Neuronal stem cell (in vitro differentiated cells): ENCODE measurements at regions not wholly inside any gene's neighbourhood (a gene's known extent, or its start where the extent isn't known, plus 50 kb on each side); places are given as distances from the start of the nearest gene placed in this dataset.

Experiments
- DNase-seq: peaks from one replicate; pipeline ENCODE4 v3.0.0-alpha.2; 2013; ENCODE audit warnings: low spot score
- H2AFZ ChIP-seq: one replicate; pipeline ENCODE4 v1.6.1; 2013; ENCODE audit warnings: mild to moderate bottlenecking, low read length, inconsistent platforms
- H2AK5ac ChIP-seq: 2 replicates; pipeline ENCODE4 v1.6.1; 2013; ENCODE audit warnings: low read depth, mild to moderate bottlenecking, inconsistent platforms, low read length, moderate library complexity, mixed read lengths
- H2BK120ac ChIP-seq: 2 replicates; pipeline ENCODE4 v1.6.1; 2013; ENCODE audit warnings: low read depth, mild to moderate bottlenecking, inconsistent platforms, low read length, moderate library complexity, mixed read lengths
- H2BK12ac ChIP-seq: one replicate; pipeline ENCODE4 v1.6.1; 2013; ENCODE audit warnings: low read length, inconsistent platforms
- H2BK15ac ChIP-seq: 2 replicates; pipeline ENCODE4 v1.6.1; 2013; ENCODE audit warnings: mild to moderate bottlenecking, low read length, inconsistent platforms, mixed read lengths
- H2BK5ac ChIP-seq: one replicate; pipeline ENCODE4 v1.6.1; 2013; ENCODE audit warnings: inconsistent platforms, mild to moderate bottlenecking, low read length, moderate library complexity
- H3K14ac ChIP-seq: one replicate; pipeline ENCODE4 v1.6.1; 2013; ENCODE audit warnings: low read length, inconsistent platforms
- H3K18ac ChIP-seq: 2 replicates; pipeline ENCODE4 v1.6.1; 2013; ENCODE audit warnings: low read length, inconsistent platforms
- H3K23ac ChIP-seq: 2 replicates; pipeline ENCODE4 v1.6.1; 2013; ENCODE audit warnings: low read depth, mild to moderate bottlenecking, mixed read lengths, low read length, inconsistent platforms; ENCODE audit not compliant: poor library complexity
- H3K27ac ChIP-seq: replicated peaks from 3 replicates; pipeline ENCODE4 v1.5.1; 2013; ENCODE audit warnings: low read length, inconsistent platforms
- H3K27me3 ChIP-seq, 3 experiments: 2 replicates each; pipeline ENCODE4 v1.6.1; 2013; ENCODE audit warnings: low read length in 3 of 3, mild to moderate bottlenecking in 2 of 3, inconsistent platforms in 1 of 3, low read depth in 1 of 3, mixed read lengths in 1 of 3, moderate library complexity in 1 of 3; ENCODE audit not compliant: control insufficient read depth in 3 of 3, insufficient read depth in 3 of 3
- H3K36me3 ChIP-seq, 2 donors: replicated peaks in 1 of 2; 2 replicates each; pipeline ENCODE4 v1.6.1; 2013; ENCODE audit warnings: low read length in 2 of 2; ENCODE audit not compliant: control insufficient read depth in 2 of 2, insufficient read depth in 2 of 2
- H3K4ac ChIP-seq: 2 replicates; pipeline ENCODE4 v1.6.1; 2013; ENCODE audit warnings: inconsistent platforms, mild to moderate bottlenecking, low read length, moderate library complexity
- H3K4me1 ChIP-seq, 2 donors: 1 replicate in 1 of 2; 2 replicates in 1 of 2; pipeline ENCODE4 v1.6.1; 2013; ENCODE audit warnings: low read length in 2 of 2, low read depth in 1 of 2; ENCODE audit not compliant: control insufficient read depth in 2 of 2, insufficient read depth in 1 of 2
- H3K4me2 ChIP-seq: one replicate; pipeline ENCODE4 v1.6.1; 2013; ENCODE audit warnings: mild to moderate bottlenecking, low read length, inconsistent platforms; ENCODE audit not compliant: insufficient read depth, poor library complexity, severe bottlenecking
- H3K4me3 ChIP-seq, 2 donors: 2 replicates each; pipeline ENCODE4 v1.5.1; 2013; ENCODE audit warnings: low read length in 2 of 2, mild to moderate bottlenecking in 2 of 2, inconsistent platforms in 1 of 2, moderate library complexity in 1 of 2
- H3K79me1 ChIP-seq: one replicate; pipeline ENCODE4 v1.6.1; 2013; ENCODE audit warnings: low read depth, mild to moderate bottlenecking, inconsistent platforms, low read length, moderate library complexity
- H3K9ac ChIP-seq: one replicate; pipeline ENCODE4 v1.6.1; 2013; ENCODE audit warnings: mild to moderate bottlenecking, low read depth, low read length, inconsistent platforms; ENCODE audit not compliant: poor library complexity
- H3K9me3 ChIP-seq, 2 donors: replicated peaks in 1 of 2; 2 replicates each; pipeline versions ENCODE3 to v1.6.1; 2013; ENCODE audit warnings: low read length in 2 of 2, mild to moderate bottlenecking in 2 of 2, inconsistent platforms in 1 of 2, low read depth in 1 of 2, mixed read lengths in 1 of 2, moderate library complexity in 1 of 2; ENCODE audit not compliant: control insufficient read depth in 2 of 2, insufficient read depth in 1 of 2
- H4K8ac ChIP-seq: one replicate; pipeline ENCODE4 v1.6.1; 2013; ENCODE audit warnings: low read depth, mild to moderate bottlenecking, inconsistent platforms, low read length, moderate library complexity
- H4K91ac ChIP-seq: one replicate; pipeline ENCODE4 v1.6.1; 2013; ENCODE audit warnings: low read length, low read depth, mild to moderate bottlenecking, inconsistent platforms; ENCODE audit not compliant: poor library complexity
- WGBS, 2 donors: extraction: QIAGEN DNeasy Blood & Tissue Kit; methylation state at CpG; one replicate each; pipeline ENCODE4 v1.1.7; 2013; ENCODE audit warnings: missing lambda C conversion rate in 2 of 2, mixed read lengths in 1 of 2; ENCODE audit not compliant: insufficient read length in 2 of 2, insufficient replicate concordance in 1 of 2; ENCODE audit errors: extremely low coverage in 2 of 2; 5-methylcytosine and 5-hydroxymethylcytosine counted together

GRCh38 chr7:67855322-67855721 is 858.7 kb downstream of the TYW1 start:
- Histone ChIP-seq H2BK5ac (no peak overlapping the region), H2BK12ac (no peak overlapping the region), H3K18ac (no peak overlapping the region)

DNA sequence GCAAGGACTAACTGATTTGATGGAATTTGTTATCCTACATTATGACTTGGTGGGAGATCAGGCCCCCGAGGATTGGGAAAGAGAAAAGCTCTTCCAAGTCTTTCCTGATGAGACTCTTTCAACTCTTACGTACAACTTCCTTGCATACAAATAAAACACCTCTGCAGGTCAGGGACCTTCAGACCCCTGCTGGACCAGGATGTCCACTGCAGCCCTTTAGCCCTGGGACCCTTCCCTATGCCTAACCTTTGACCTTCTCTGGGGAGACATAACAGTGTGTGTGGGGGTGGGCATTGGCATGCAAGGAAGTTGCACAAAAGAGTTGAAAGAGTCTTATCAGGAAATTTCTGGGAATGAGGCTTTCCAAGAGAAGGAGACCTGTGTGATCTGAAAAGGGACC is 859.4 kb downstream of the TYW1 start:
- no peak overlapping the region for H3K27ac ChIP-seq
- no peak overlapping the region for H3K4me2 ChIP-seq

More at GRCh38 chr7:67855322-67855721, 858.7 kb downstream of the TYW1 start:
- Histone ChIP-seq H3K14ac (no peak overlapping the region), H3K9ac (no peak overlapping the region), H2AFZ (no peak overlapping the region), H2AK5ac (no peak overlapping the region), H3K4ac (no peak overlapping the region), H2BK120ac (no peak overlapping the region), H3K27me3 (no peaks in the 10 kb centered on the region), H3K4me1 (no peaks in the 10 kb centered on the region), H3K27ac (no peak overlapping the region), H3K79me1 (no peaks in the 10 kb centered on the region), H4K91ac (no peak overlapping the region), H3K9me3 (peaks cover 0 to 2% of the 10 kb centered on the region in 2 donors), H3K4me3 (no peak overlapping the region), H4K8ac (no peak overlapping the region), H3K4me2 (no peak overlapping the region), H3K36me3 (no peaks in the 10 kb centered on the region), H3K23ac (no peak overlapping the region), H2BK15ac (no peak overlapping the region)
- WGBS, 2 donors: no CpG with 5 or more reads among the region's 5 CpGs
- DNase-seq: no peak

DNA sequence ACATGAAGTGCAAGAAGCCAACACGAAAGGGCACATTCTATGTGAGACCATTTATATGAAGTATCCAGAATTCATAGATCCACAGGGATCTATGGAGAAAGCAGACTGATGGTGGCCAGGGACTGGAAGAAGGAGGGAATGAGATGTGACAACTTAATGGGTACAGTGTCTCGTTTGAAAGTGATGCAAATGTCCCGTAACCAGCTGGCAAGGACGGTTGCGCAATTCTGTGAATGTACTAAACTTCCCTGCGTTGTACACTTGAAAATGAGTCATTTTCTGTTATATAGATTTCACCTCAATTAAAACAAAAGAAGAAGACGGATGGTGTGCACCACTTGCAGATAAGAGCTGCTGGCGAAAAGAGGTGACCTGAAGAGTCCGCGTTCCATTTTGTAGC is 861.1 kb downstream of the TYW1 start:
- no peak overlapping the region for H3K9ac ChIP-seq
- H3K4me2 ChIP-seq: no peak overlapping the region
- WGBS, 2 donors: no CpG with 5 or more reads among the region's 10 CpGs
- H3K27ac ChIP-seq: no peak overlapping the region
- H2AFZ ChIP-seq: no peak overlapping the region
- no peak overlapping the region for H3K23ac ChIP-seq
- H3K18ac ChIP-seq: no peak overlapping the region
- no peak overlapping the region for H3K4ac ChIP-seq
- H2BK120ac ChIP-seq: no peak overlapping the region
- no peak overlapping the region for H3K14ac ChIP-seq
- no peaks in the 10 kb centered on the region for H3K4me1 ChIP-seq
- H3K79me1 ChIP-seq: no peaks in the 10 kb centered on the region
- peaks cover 0 to 3% of the 10 kb centered on the region in 2 donors for H3K9me3 ChIP-seq
- no peak for DNase-seq
- H4K91ac ChIP-seq: no peak overlapping the region
- H2BK5ac ChIP-seq: no peak overlapping the region
- no peak overlapping the region for H3K4me3 ChIP-seq
- H2AK5ac ChIP-seq: no peak overlapping the region
- no peak overlapping the region for H2BK12ac ChIP-seq
- H4K8ac ChIP-seq: no peak overlapping the region
- H3K36me3 ChIP-seq: no peaks in the 10 kb centered on the region
- H3K27me3 ChIP-seq: no peaks in the 10 kb centered on the region
- no peak overlapping the region for H2BK15ac ChIP-seq

More for the DNA sequence above, 859.4 kb downstream of the TYW1 start:
- no peaks in the 10 kb centered on the region for H3K79me1 ChIP-seq
- no peaks in the 10 kb centered on the region for H3K36me3 ChIP-seq
- DNase-seq: no peak
- no peaks in the 10 kb centered on the region for H3K9me3 ChIP-seq
- H2AFZ ChIP-seq: no peak overlapping the region
- no peak overlapping the region for H3K18ac ChIP-seq
- H3K14ac ChIP-seq: no peak overlapping the region
- no peak overlapping the region for H2AK5ac ChIP-seq
- no peak overlapping the region for H3K23ac ChIP-seq
- no peak overlapping the region for H3K4ac ChIP-seq
- no peak overlapping the region for H3K4me3 ChIP-seq
- H3K4me1 ChIP-seq: no peaks in the 10 kb centered on the region
- H3K9ac ChIP-seq: no peak overlapping the region
- no peak overlapping the region for H4K8ac ChIP-seq
- H2BK12ac ChIP-seq: no peak overlapping the region
- H3K27me3 ChIP-seq: no peaks in the 10 kb centered on the region
- no peak overlapping the region for H4K91ac ChIP-seq
- no CpG with 5 or more reads among the region's 2 CpGs for WGBS, 2 donors
- no peak overlapping the region for H2BK15ac ChIP-seq
- H2BK5ac ChIP-seq: no peak overlapping the region
- no peak overlapping the region for H2BK120ac ChIP-seq

DNA sequence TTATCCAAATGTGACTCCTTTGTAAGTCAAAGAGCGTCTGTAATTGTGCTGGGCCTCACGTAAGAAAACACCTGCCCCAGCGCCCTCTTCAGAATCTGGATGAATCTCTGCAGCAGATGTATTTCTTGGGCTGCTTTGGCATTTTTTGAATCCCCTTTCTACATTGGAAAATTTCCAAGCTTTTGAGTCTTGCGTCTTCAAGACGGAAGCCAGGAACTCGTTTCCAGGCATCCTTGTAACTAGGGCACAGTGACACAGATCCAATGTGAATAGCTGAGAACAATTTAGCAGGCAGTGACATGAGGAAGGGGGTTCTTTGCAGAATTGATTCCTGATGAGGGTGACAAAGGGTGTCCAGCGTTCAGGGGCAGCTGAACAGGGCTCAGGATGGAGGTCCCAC is 862.3 kb downstream of the TYW1 start:
- Histone ChIP-seq H3K9ac (no peak overlapping the region), H2BK5ac (no peak overlapping the region), H2BK15ac (no peak overlapping the region), H4K91ac (no peak overlapping the region), H3K23ac (no peak overlapping the region), H4K8ac (no peak overlapping the region), H3K4me2 (no peak overlapping the region), H3K14ac (no peak overlapping the region), H3K4me1 (no peaks in the 10 kb centered on the region), H3K27ac (no peak overlapping the region), H3K4me3 (no peak overlapping the region), H3K18ac (no peak overlapping the region), H2BK12ac (no peak overlapping the region), H2BK120ac (no peak overlapping the region), H2AK5ac (no peak overlapping the region), H3K36me3 (no peaks in the 10 kb centered on the region), H2AFZ (no peak overlapping the region), H3K4ac (no peak overlapping the region), H3K27me3 (no peaks in the 10 kb centered on the region), H3K9me3 (peaks cover 0 to 3% of the 10 kb centered on the region in 2 donors), H3K79me1 (no peaks in the 10 kb centered on the region)
- no CpG with 5 or more reads among the region's 7 CpGs for WGBS, 2 donors
- no peak for DNase-seq
